Ecto neural progenitor cell (in vitro differentiated cells): ENCODE measurements at regions not wholly inside any gene's neighbourhood (a gene's known extent, or its start where the extent isn't known, plus 50 kb on each side); places are given as distances from the start of the nearest gene placed in this dataset.
"Not testable (repeated sequence)": the region's sequence is repeated elsewhere in the genome, so short reads cannot be mapped to it uniquely, and the experiment has no call there.

ENCODE experiments used
- DNase-seq: peaks from one replicate; pipeline ENCODE4 v3.0.0-alpha.2; 2018; ENCODE audit warnings: low spot score

- no peak for DNase-seq
Observed at GRCh38 chr3:87710511-87710910, 348.3 kb downstream of the CGGBP1 start.

GRCh38 chr3:87710028-87710427 is 348.8 kb downstream of the CGGBP1 start:
- no peak for DNase-seq

GRCh38 chr3:87706176-87706575 is 352.6 kb downstream of the CGGBP1 start:
- DNase-seq = no peak

GRCh38 chr3:87702600-87702999 is 356.2 kb downstream of the CGGBP1 start:
- no peak for DNase-seq

- DNase-seq = no peak
Observed at GRCh38 chr3:87696124-87697013, 362.4 kb downstream of the CGGBP1 start.

GRCh38 chr3:87694678-87695077 is 364.1 kb downstream of the CGGBP1 start:
- no peak for DNase-seq

- no peak for DNase-seq
Observed at GRCh38 chr3:87691109-87691508, 367.7 kb downstream of the CGGBP1 start.

- DNase-seq = not testable (repeated sequence)
Observed at GRCh38 chr3:87678984-87679660, 379.7 kb downstream of the CGGBP1 start.

- DNase-seq = no peak
Observed at GRCh38 chr3:87674397-87675161, 384.2 kb downstream of the CGGBP1 start.

- no peak for DNase-seq
Observed at GRCh38 chr3:87673132-87673531, 385.7 kb downstream of the CGGBP1 start.

GRCh38 chr3:87654184-87654583 is 377.8 kb upstream of the POU1F1 start:
- DNase-seq = no peak

GRCh38 chr3:87653138-87653537 is 376.8 kb upstream of the POU1F1 start:
- DNase-seq = not testable (repeated sequence)

- DNase-seq = no peak
Observed at GRCh38 chr3:87634426-87634825, 358.0 kb upstream of the POU1F1 start.

GRCh38 chr3:87627316-87627715 is 350.9 kb upstream of the POU1F1 start:
- DNase-seq = no peak

GRCh38 chr3:87626546-87626945 is 350.2 kb upstream of the POU1F1 start:
- DNase-seq = no peak

- DNase-seq = no peak
Observed at GRCh38 chr3:87625876-87626275, 349.5 kb upstream of the POU1F1 start.

- no peak for DNase-seq
Observed at GRCh38 chr3:87624860-87625259, 348.5 kb upstream of the POU1F1 start.

- no peak for DNase-seq
Observed at GRCh38 chr3:87621667-87622066, 345.3 kb upstream of the POU1F1 start.

GRCh38 chr3:87615506-87615905 is 339.1 kb upstream of the POU1F1 start:
- no peak for DNase-seq

GRCh38 chr3:87614998-87615397 is 338.6 kb upstream of the POU1F1 start:
- no peak for DNase-seq

- no peak for DNase-seq
Observed at GRCh38 chr3:87607234-87607633, 330.9 kb upstream of the POU1F1 start.

GRCh38 chr3:87595798-87596197 is 319.4 kb upstream of the POU1F1 start:
- no peak for DNase-seq

- no peak for DNase-seq
Observed at GRCh38 chr3:87581240-87581639, 304.9 kb upstream of the POU1F1 start.
